GM12865 (cell line): ENCODE measurements at regions not wholly inside any gene's neighbourhood (a gene's known extent, or its start where the extent isn't known, plus 50 kb on each side); places are given as distances from the start of the nearest gene placed in this dataset.

Source experiments
- DNase-seq: peaks from one replicate; pipeline ENCODE4 v3.0.0; 2010; ENCODE audit warnings: low read depth
- H3K4me3 ChIP-seq: 2 replicates; pipeline ENCODE4 v1.5.1; 2011; ENCODE audit warnings: mild to moderate bottlenecking, low read depth, low read length, control low read depth
- TF ChIP-seq, protein P1 (sequence below): IDR thresholded peaks from 2 replicates; pipeline ENCODE4 v1.5.1; 2011; ENCODE audit warnings: low read length, control low read depth, low read depth, inconsistent platforms; ENCODE audit not compliant: insufficient read depth; ENCODE audit errors: missing control alignments

DNA sequence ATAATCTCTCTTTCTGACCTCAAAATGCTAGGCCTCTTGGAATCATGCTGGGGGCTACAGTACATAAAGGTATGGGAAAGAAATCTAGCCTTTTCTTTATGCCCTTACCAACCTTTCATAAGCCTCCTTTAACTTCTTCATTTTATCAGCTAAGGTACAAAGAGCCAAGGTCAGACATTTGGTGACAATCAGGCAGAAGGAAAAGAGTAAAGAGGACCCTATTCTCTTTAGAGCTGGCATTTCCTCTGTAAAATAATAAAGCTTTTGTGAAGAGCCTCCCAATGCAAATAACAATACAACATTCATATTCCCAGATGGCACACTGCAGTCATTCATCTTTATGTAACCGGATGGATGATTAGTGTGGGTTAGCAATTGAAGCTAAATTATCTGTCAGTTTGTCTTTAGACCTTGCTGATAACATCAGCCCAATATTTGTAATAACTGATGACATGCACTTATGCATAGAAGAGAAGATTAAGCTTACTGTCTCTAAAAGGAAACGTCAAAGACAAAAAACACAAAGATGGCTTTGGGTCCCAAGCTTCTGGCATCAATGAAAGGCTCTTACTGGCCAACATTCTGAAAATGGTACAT is 163.1 kb downstream of the IBTK start:
- DNase-seq: no peak
- TF ChIP-seq, protein P1, sequence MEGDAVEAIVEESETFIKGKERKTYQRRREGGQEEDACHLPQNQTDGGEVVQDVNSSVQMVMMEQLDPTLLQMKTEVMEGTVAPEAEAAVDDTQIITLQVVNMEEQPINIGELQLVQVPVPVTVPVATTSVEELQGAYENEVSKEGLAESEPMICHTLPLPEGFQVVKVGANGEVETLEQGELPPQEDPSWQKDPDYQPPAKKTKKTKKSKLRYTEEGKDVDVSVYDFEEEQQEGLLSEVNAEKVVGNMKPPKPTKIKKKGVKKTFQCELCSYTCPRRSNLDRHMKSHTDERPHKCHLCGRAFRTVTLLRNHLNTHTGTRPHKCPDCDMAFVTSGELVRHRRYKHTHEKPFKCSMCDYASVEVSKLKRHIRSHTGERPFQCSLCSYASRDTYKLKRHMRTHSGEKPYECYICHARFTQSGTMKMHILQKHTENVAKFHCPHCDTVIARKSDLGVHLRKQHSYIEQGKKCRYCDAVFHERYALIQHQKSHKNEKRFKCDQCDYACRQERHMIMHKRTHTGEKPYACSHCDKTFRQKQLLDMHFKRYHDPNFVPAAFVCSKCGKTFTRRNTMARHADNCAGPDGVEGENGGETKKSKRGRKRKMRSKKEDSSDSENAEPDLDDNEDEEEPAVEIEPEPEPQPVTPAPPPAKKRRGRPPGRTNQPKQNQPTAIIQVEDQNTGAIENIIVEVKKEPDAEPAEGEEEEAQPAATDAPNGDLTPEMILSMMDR: no peak

GRCh38 chr6:82083646-82084045 is 163.9 kb downstream of the IBTK start:
- TF ChIP-seq, protein P1: no peak
- H3K4me3 ChIP-seq: no peak overlapping the region
- no peak for DNase-seq

More for the DNA sequence above, 163.1 kb downstream of the IBTK start:
- H3K4me3 ChIP-seq: no peak overlapping the region

DNA sequence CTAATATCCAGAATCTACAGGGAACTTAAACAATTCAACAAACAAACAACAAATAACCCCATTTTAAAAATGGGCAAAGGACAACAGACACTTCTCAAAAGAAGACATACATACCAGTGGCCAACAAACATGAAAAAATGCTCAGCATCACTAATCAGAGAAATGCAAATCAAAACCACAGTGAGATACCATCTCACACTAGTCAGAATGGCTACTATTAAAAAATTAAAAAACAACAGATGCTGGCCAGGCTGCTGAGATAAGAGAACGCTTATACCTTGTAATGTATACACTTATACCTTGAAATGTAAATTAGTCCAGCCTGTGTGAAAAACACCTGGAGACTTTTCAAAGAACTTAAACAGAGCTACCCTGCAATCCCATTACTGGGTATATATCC is 166.8 kb downstream of the IBTK start:
- DNase-seq: no peak
- no peak overlapping the region for H3K4me3 ChIP-seq
- TF ChIP-seq, protein P1: no peak

GRCh38 chr6:82078286-82078908 is 169.1 kb downstream of the IBTK start:
- TF ChIP-seq, protein P1: no peak
- H3K4me3 ChIP-seq: no peak overlapping the region
- DNase-seq: no peak

GRCh38 chr6:82076916-82077315 is 170.6 kb downstream of the IBTK start:
- no peak for DNase-seq
- TF ChIP-seq, protein P1: no peak
- no peak overlapping the region for H3K4me3 ChIP-seq

DNA sequence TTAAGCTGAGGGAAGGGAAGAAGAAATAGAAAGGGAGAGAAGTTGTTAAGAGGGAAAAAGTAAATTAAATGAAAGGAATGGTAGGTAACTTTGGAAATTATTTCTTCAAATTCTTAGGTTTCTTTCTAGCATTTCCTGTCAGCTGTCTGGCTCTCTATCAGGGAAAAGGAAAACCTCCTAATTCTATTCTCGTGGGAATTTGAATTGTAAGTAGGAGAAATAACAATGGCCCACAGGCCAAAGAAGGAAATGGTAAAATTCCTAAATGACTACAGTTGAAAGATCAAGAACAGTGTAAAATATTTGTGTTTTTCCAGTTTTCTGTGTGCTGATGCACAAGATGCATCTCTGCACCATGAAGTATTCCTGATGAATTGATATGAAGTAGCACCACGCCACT is 173.0 kb downstream of the IBTK start:
- H3K4me3 ChIP-seq: no peak overlapping the region
- TF ChIP-seq, protein P1: no peak
- no peak for DNase-seq

- no peak overlapping the region for H3K4me3 ChIP-seq
- no peak for DNase-seq
- TF ChIP-seq, protein P1: no peak
These were observed 174.1 kb downstream of the IBTK start for GRCh38 chr6:82073484-82073883.
